Smooth muscle cell (in vitro differentiated cells): ENCODE measurements at regions not wholly inside any gene's neighbourhood (a gene's known extent, or its start where the extent isn't known, plus 50 kb on each side); places are given as distances from the start of the nearest gene placed in this dataset.

Source experiments
- DNase-seq: peaks from one replicate; lab custom pipeline; 2025; ENCODE audit not compliant: unreplicated experiment; lab: John Stamatoyannopoulos, UW
- H2AFZ ChIP-seq: fragments of 200-600 bp; sonication (generic); 2 replicates; pipeline ENCODE4 v1.6.0; 2016; ENCODE audit warnings: antibody characterized with exemption, low read depth, mild to moderate bottlenecking
- H3F3A ChIP-seq: fragments of 200-600 bp; sonication (generic); 2 replicates; pipeline ENCODE4 v1.6.0; 2017; ENCODE audit warnings: antibody characterized with exemption, low read depth
- H3K27ac ChIP-seq: fragments of 200-600 bp; sonication (generic); 2 replicates; pipeline ENCODE4 v1.5.1; 2016; ENCODE audit warnings: low read depth, mild to moderate bottlenecking
- H3K27me3 ChIP-seq: fragments of 200-600 bp; sonication (generic); 2 replicates; pipeline ENCODE4 v1.6.1; 2016; ENCODE audit warnings: low read depth, mild to moderate bottlenecking
- H3K36me3 ChIP-seq: fragments of 200-600 bp; sonication (generic); 2 replicates; pipeline ENCODE4 v1.5.1; 2016; ENCODE audit warnings: low read depth
- H3K4me1 ChIP-seq: fragments of 200-600 bp; sonication (generic); 2 replicates; pipeline ENCODE4 v1.5.1; 2016; ENCODE audit warnings: low read depth
- H3K4me2 ChIP-seq: fragments of 200-600 bp; sonication (generic); 2 replicates; pipeline ENCODE4 v1.6.0; 2016; ENCODE audit warnings: mild to moderate bottlenecking
- H3K4me3 ChIP-seq: fragments of 200-600 bp; sonication (generic); 2 replicates; pipeline ENCODE4 v1.5.1; 2016; ENCODE audit warnings: mild to moderate bottlenecking
- H3K79me2 ChIP-seq: fragments of 200-600 bp; sonication (generic); 2 replicates; pipeline ENCODE4 v1.6.0; 2016; ENCODE audit warnings: low read depth, mild to moderate bottlenecking
- H3K9ac ChIP-seq: fragments of 200-600 bp; sonication (generic); 2 replicates; pipeline ENCODE4 v1.6.0; 2016; ENCODE audit warnings: low read depth
- H3K9me3 ChIP-seq: fragments of 200-600 bp; sonication (generic); replicated peaks from 2 replicates; pipeline ENCODE4 v1.5.1; 2016; ENCODE audit warnings: low read depth
- H4K20me1 ChIP-seq: fragments of 200-600 bp; sonication (generic); 2 replicates; pipeline ENCODE4 v1.6.0; 2016; ENCODE audit warnings: low read depth
- WGBS: methylation state at CpG from one replicate; pipeline ENCODE4 v1.1.7; 2016; ENCODE audit warnings: low lambda C conversion rate; 5-methylcytosine and 5-hydroxymethylcytosine counted together
- TF ChIP-seq, protein P1 (sequence below): fragments of 200-600 bp; sonication (generic); IDR thresholded peaks from 2 replicates; pipeline ENCODE4 v1.5.1; 2017; ENCODE audit warnings: borderline replicate concordance, mild to moderate bottlenecking, antibody characterized with exemption; ENCODE audit not compliant: insufficient read depth, poor library complexity, severe bottlenecking

DNA sequence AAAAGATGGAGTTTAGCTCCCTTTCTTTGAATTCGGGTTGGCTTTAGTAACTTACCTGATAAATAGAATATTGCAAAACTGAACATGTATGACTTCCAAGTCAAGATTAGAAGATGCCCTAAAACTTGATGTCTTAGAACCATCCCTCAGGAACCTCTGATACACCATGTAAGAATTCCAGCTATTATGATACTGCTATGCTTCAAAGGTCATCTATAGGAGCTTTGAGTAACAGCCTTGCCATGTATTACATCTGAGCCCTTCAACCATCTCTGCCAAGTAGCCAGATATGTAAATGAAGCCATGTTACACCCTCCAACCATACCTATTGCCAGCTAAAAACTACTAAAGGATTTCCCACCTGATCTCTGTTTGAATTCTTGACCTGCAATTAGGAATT lies 854.2 kb downstream of the SI start:
- H3K4me1 ChIP-seq: no peaks in the 10 kb centered on the region
- H3K4me3 ChIP-seq: no peak overlapping the region
- H3K79me2 ChIP-seq: no peaks in the 10 kb centered on the region
- no peak overlapping the region for H2AFZ ChIP-seq
- no peak overlapping the region for H3K4me2 ChIP-seq
- DNase-seq: no peak
- no peaks in the 10 kb centered on the region for H3K36me3 ChIP-seq
- TF ChIP-seq, protein P1, sequence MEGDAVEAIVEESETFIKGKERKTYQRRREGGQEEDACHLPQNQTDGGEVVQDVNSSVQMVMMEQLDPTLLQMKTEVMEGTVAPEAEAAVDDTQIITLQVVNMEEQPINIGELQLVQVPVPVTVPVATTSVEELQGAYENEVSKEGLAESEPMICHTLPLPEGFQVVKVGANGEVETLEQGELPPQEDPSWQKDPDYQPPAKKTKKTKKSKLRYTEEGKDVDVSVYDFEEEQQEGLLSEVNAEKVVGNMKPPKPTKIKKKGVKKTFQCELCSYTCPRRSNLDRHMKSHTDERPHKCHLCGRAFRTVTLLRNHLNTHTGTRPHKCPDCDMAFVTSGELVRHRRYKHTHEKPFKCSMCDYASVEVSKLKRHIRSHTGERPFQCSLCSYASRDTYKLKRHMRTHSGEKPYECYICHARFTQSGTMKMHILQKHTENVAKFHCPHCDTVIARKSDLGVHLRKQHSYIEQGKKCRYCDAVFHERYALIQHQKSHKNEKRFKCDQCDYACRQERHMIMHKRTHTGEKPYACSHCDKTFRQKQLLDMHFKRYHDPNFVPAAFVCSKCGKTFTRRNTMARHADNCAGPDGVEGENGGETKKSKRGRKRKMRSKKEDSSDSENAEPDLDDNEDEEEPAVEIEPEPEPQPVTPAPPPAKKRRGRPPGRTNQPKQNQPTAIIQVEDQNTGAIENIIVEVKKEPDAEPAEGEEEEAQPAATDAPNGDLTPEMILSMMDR: no peak
- no peak overlapping the region for H3K9ac ChIP-seq
- H4K20me1 ChIP-seq: no peaks in the 10 kb centered on the region
- no peak overlapping the region for H3K27ac ChIP-seq
- H3K9me3 ChIP-seq: no peaks in the 10 kb centered on the region
- 57% methylated on average over 1 of the region's 1 CpG for WGBS
- H3K27me3 ChIP-seq: no peaks in the 10 kb centered on the region
- no peaks in the 10 kb centered on the region for H3F3A ChIP-seq

DNA sequence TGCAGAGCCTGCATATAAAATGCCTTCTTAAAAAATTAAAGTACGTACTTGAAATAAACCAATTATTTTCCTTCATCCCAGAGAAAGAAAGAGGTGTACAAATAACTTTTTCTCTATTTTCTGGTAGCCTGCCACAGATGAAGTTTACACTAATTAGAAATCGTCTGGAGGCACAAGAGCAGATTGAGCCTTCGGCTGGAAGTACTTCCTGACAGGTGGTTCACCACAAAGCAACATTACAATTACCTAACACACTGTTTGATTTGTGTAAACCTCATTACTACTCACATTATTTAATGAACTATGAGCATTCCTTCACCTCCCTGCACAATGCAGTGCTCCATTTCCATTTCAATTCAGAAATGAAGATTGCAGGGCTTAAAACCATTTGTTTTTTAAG lies 856.1 kb downstream of the SI start:
- TF ChIP-seq, protein P1: no peak
- no peak overlapping the region for H3K4me3 ChIP-seq
- H3K27ac ChIP-seq: no peak overlapping the region
- no peaks in the 10 kb centered on the region for H3K36me3 ChIP-seq
- H3K4me1 ChIP-seq: no peaks in the 10 kb centered on the region
- no peak overlapping the region for H3K9ac ChIP-seq
- H3F3A ChIP-seq: no peaks in the 10 kb centered on the region
- no peak overlapping the region for H2AFZ ChIP-seq
- H3K4me2 ChIP-seq: no peak overlapping the region
- H3K79me2 ChIP-seq: no peaks in the 10 kb centered on the region
- no peak for DNase-seq
- H3K9me3 ChIP-seq: no peaks in the 10 kb centered on the region
- WGBS: 77% methylated on average over 3 of the region's 3 CpGs
- H3K27me3 ChIP-seq: no peaks in the 10 kb centered on the region
- no peaks in the 10 kb centered on the region for H4K20me1 ChIP-seq

GRCh38 chr3:164221297-164221696 lies 857.0 kb downstream of the SI start:
- H3K27ac ChIP-seq: no peak overlapping the region
- H3K4me3 ChIP-seq: no peak overlapping the region
- no peaks in the 10 kb centered on the region for H4K20me1 ChIP-seq
- 93% methylated on average over 1 of the region's 1 CpG for WGBS
- no peaks in the 10 kb centered on the region for H3K4me1 ChIP-seq
- no peak overlapping the region for H2AFZ ChIP-seq
- TF ChIP-seq, protein P1: no peak
- no peaks in the 10 kb centered on the region for H3K27me3 ChIP-seq
- H3K9ac ChIP-seq: no peak overlapping the region
- no peak overlapping the region for H3K4me2 ChIP-seq
- DNase-seq: no peak
- no peaks in the 10 kb centered on the region for H3K9me3 ChIP-seq
- no peaks in the 10 kb centered on the region for H3K36me3 ChIP-seq
- H3F3A ChIP-seq: no peaks in the 10 kb centered on the region
- no peaks in the 10 kb centered on the region for H3K79me2 ChIP-seq

GRCh38 chr3:164209363-164209762 lies 868.9 kb downstream of the SI start:
- Histone ChIP-seq H3K9me3 (no peaks in the 10 kb centered on the region), H3K79me2 (no peaks in the 10 kb centered on the region), H3K9ac (no peak overlapping the region), H3K4me3 (no peak overlapping the region), H3K27me3 (no peaks in the 10 kb centered on the region), H3K27ac (no peak overlapping the region), H3K4me1 (no peaks in the 10 kb centered on the region), H4K20me1 (no peaks in the 10 kb centered on the region), H3K36me3 (no peaks in the 10 kb centered on the region), H2AFZ (no peak overlapping the region), H3F3A (no peaks in the 10 kb centered on the region), H3K4me2 (no peak overlapping the region)
- 90% methylated on average over 1 of the region's 1 CpG for WGBS
- TF ChIP-seq, protein P1: no peak
- DNase-seq: no peak
